ENCODE measurements at regions not wholly inside any gene's neighbourhood (a gene's known extent, or its start where the extent isn't known, plus 50 kb on each side); places are given as distances from the start of the nearest gene placed in this dataset.

GRCh38 chr18:14979875-14980274, 231.9 kb downstream of the ANKRD30B start:
- no peak for TF ChIP-seq CTCF (conservative IDR thresholded peaks at IDR 0.05; ENCODE audit: low read length)
- TF ChIP-seq EZH2phosphoT487 (IDR thresholded peaks at IDR 0.05; ENCODE audit: borderline replicate concordance, low read depth, low read length) = no peak

Data from OCI-LY7 (cell line).